SK-N-SH treated with all-trans-retinoic acid at 6 μM for 48 hours (cell line): ENCODE measurements at regions not wholly inside any gene's neighbourhood (a gene's known extent, or its start where the extent isn't known, plus 50 kb on each side); places are given as distances from the start of the nearest gene placed in this dataset.

Experiments
- ARNTL ChIP-seq: fragments of 450-650 bp; formaldehyde crosslinking; IDR thresholded peaks from 2 replicates; pipeline ENCODE4 v1.5.0; 2020; ENCODE audit warnings: low read depth, mild to moderate bottlenecking, moderate library complexity, borderline replicate concordance
- BACH2 ChIP-seq: fragments of 250-450 bp; sonication (Bioruptor Pico); IDR thresholded peaks from 2 replicates; pipeline ENCODE4 v1.9.0; 2021; ENCODE audit warnings: mild to moderate bottlenecking, borderline replicate concordance
- CSDC2 ChIP-seq: fragments of 250-450 bp; sonication (Bioruptor Pico); IDR thresholded peaks from 2 replicates; pipeline ENCODE4 v1.5.0; 2020; ENCODE audit warnings: mild to moderate bottlenecking, moderate library complexity
- ESRRG ChIP-seq: fragments of 250-450 bp; sonication (Bioruptor Pico); IDR thresholded peaks from 2 replicates; pipeline ENCODE4 v1.6.1; 2021; ENCODE audit warnings: mild to moderate bottlenecking
- GLIS3 ChIP-seq: fragments of 250-450 bp; sonication (Bioruptor Pico); IDR thresholded peaks from 2 replicates; pipeline ENCODE4 v1.5.0; 2020; ENCODE audit warnings: mild to moderate bottlenecking, moderate library complexity
- OSR1 ChIP-seq: fragments of 250-450 bp; sonication (Bioruptor Pico); IDR thresholded peaks from 2 replicates; pipeline ENCODE4 v1.8.0; 2022; ENCODE audit warnings: moderate library complexity, mild to moderate bottlenecking, inconsistent platforms
- RARB ChIP-seq: fragments of 250-450 bp; sonication (Bioruptor Pico); IDR thresholded peaks from 2 replicates; pipeline ENCODE4 v1.8.0; 2021; ENCODE audit warnings: mild to moderate bottlenecking, moderate library complexity
- SNAI2 ChIP-seq: fragments of 250-450 bp; sonication (Bioruptor Pico); IDR thresholded peaks from 2 replicates; pipeline ENCODE4 v1.5.0; 2020; ENCODE audit warnings: mild to moderate bottlenecking, moderate library complexity
- TCF4 ChIP-seq: fragments of 250-450 bp; sonication (Bioruptor Pico); IDR thresholded peaks from 2 replicates; pipeline ENCODE4 v1.8.0; 2021; ENCODE audit warnings: mild to moderate bottlenecking, moderate library complexity, borderline replicate concordance
- ZFP3 ChIP-seq: fragments of 250-450 bp; sonication (Bioruptor Pico); IDR thresholded peaks from 2 replicates; pipeline ENCODE4 v1.5.0; 2020; ENCODE audit warnings: mild to moderate bottlenecking, moderate library complexity
- ZNF565 ChIP-seq: fragments of 450-650 bp; formaldehyde crosslinking; conservative IDR thresholded peaks from 2 replicates; pipeline ENCODE4 v1.5.0; 2020; ENCODE audit warnings: low read depth, mild to moderate bottlenecking, moderate library complexity
- ZNF70 ChIP-seq: fragments of 450-650 bp; formaldehyde crosslinking; IDR thresholded peaks from 2 replicates; pipeline ENCODE4 v1.5.0; 2020; ENCODE audit warnings: mild to moderate bottlenecking, moderate library complexity
- TF ChIP-seq, protein P1 (sequence below): fragments of 250-450 bp; sonication (Bioruptor Pico); IDR thresholded peaks from 2 replicates; pipeline ENCODE4 v1.8.0; 2020; ENCODE audit warnings: mild to moderate bottlenecking, moderate library complexity, borderline replicate concordance

DNA sequence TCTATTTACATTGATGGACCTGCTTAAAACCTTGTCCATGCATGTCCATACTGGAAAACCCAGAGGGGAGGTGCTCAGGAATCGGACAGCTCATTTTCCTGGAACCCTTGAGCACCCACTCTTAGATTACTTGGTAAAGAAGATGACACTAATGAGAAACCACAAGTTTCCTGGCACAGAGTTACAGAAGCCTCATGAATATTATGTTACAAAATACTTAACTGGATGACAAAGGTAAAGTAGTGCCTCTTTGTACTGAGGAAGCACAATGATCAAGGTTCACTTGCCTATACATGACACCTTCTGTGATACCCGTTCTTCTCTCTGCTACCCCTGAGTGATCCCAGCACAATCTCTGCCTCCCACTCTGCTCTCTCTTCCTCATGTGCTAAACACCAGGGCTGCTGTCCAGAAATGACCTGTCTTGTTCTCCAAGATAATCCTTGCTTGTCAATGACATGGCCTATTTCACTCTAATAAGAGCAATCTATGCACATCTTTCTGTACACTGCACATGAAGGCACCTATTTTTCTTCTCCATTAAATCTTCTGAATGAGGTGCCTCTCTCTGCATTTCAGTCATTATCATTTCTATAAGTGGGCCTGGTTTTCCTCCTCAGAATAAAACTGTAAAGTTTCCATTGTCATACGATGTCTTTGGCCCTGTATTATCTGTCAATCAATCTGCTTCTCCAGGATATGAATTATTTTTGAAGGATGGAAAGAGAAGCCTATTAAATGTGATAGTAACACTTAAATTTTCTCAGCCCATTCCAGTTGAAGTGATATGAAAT, 684.0 kb upstream of the ACO1 start:
- no peak for TF ChIP-seq ARNTL (CRISPR knock-in tag)
- TF ChIP-seq, protein P1, sequence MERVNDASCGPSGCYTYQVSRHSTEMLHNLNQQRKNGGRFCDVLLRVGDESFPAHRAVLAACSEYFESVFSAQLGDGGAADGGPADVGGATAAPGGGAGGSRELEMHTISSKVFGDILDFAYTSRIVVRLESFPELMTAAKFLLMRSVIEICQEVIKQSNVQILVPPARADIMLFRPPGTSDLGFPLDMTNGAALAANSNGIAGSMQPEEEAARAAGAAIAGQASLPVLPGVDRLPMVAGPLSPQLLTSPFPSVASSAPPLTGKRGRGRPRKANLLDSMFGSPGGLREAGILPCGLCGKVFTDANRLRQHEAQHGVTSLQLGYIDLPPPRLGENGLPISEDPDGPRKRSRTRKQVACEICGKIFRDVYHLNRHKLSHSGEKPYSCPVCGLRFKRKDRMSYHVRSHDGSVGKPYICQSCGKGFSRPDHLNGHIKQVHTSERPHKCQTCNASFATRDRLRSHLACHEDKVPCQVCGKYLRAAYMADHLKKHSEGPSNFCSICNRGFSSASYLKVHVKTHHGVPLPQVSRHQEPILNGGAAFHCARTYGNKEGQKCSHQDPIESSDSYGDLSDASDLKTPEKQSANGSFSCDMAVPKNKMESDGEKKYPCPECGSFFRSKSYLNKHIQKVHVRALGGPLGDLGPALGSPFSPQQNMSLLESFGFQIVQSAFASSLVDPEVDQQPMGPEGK (CRISPR knock-in tag): no peak
- TF ChIP-seq CSDC2 (CRISPR knock-in tag): no peak
- no peak for TF ChIP-seq SNAI2
- TF ChIP-seq ZNF565: no peak
- TF ChIP-seq ZFP3 (CRISPR knock-in tag): no peak
- TF ChIP-seq ZNF70 (CRISPR knock-in tag): no peak
- no peak for TF ChIP-seq BACH2 (CRISPR knock-in tag)
- TF ChIP-seq ESRRG (CRISPR knock-in tag): no peak
- no peak for TF ChIP-seq OSR1 (CRISPR knock-in tag)
- no peak for TF ChIP-seq RARB (CRISPR knock-in tag)
- TF ChIP-seq TCF4 (CRISPR knock-in tag): no peak
- no peak for TF ChIP-seq GLIS3 (CRISPR knock-in tag)
